GM23338 (cell line): ENCODE measurements at regions not wholly inside any gene's neighbourhood (a gene's known extent, or its start where the extent isn't known, plus 50 kb on each side); places are given as distances from the start of the nearest gene placed in this dataset.

ENCODE experiments used
- ATAC-seq: fragments of 200-7000 bp; cut with Tn5 transposase; 3 replicates; pipeline ENCODE4 v1.9.1; 2020
- DNase-seq: peaks from one replicate; pipeline ENCODE4 v3.0.0-alpha.2; 2015; ENCODE audit warnings: low spot score
- H2AFZ ChIP-seq: fragments of 200-600 bp; sonication (generic); 2 replicates; pipeline ENCODE4 v1.8.0; 2016; ENCODE audit warnings: antibody characterized with exemption, mild to moderate bottlenecking, moderate library complexity
- H3F3A ChIP-seq: fragments of 200-600 bp; sonication (generic); replicated peaks from 2 replicates; pipeline ENCODE4 v1.8.0; 2017; ENCODE audit warnings: antibody characterized with exemption, mixed run types, low read depth
- H3K27ac ChIP-seq: fragments of 200-600 bp; sonication (generic); 2 replicates; pipeline ENCODE4 v1.6.1; 2016; ENCODE audit warnings: low read depth
- H3K27me3 ChIP-seq: fragments of 200-600 bp; sonication (generic); 2 replicates; pipeline ENCODE4 v1.8.0; 2016; ENCODE audit warnings: mild to moderate bottlenecking, mixed run types, moderate library complexity; ENCODE audit not compliant: insufficient read depth
- H3K36me3 ChIP-seq: fragments of 200-600 bp; sonication (generic); 2 replicates; pipeline ENCODE4 v1.8.0; 2016; ENCODE audit warnings: mild to moderate bottlenecking; ENCODE audit not compliant: insufficient read depth
- H3K4me1 ChIP-seq: fragments of 200-600 bp; sonication (generic); 2 replicates; pipeline ENCODE4 v1.8.0; 2016; ENCODE audit warnings: mild to moderate bottlenecking, moderate library complexity; ENCODE audit not compliant: insufficient read depth
- H3K4me2 ChIP-seq: fragments of 200-600 bp; sonication (generic); 2 replicates; pipeline ENCODE4 v1.7.1; 2017; ENCODE audit warnings: mixed run types
- H3K4me3 ChIP-seq: fragments of 200-600 bp; sonication (generic); 2 replicates; pipeline ENCODE4 v1.6.1; 2016; ENCODE audit warnings: mixed run types
- H3K79me2 ChIP-seq: fragments of 200-600 bp; sonication (generic); replicated peaks from 2 replicates; pipeline ENCODE4 v1.8.0; 2017; ENCODE audit warnings: mild to moderate bottlenecking; ENCODE audit not compliant: insufficient read depth
- H3K9me2 ChIP-seq: fragments of 200-600 bp; sonication (generic); 2 replicates; pipeline ENCODE4 v1.8.0; 2017; ENCODE audit not compliant: insufficient read depth
- H4K20me1 ChIP-seq: fragments of 200-600 bp; sonication (generic); replicated peaks from 2 replicates; pipeline ENCODE4 v1.8.0; 2017; ENCODE audit warnings: mild to moderate bottlenecking; ENCODE audit not compliant: insufficient read depth
- H3K27ac Mint-ChIP-seq: 2 replicates; pipeline ENCODE4 v1.8.0; 2020; ENCODE audit warnings: inconsistent platforms, mild to moderate bottlenecking, moderate library complexity, mixed read lengths
- H3K27me3 Mint-ChIP-seq: 3 replicates; pipeline ENCODE4 v1.8.0; 2022; ENCODE audit warnings: low read depth, mild to moderate bottlenecking, moderate library complexity, mixed read lengths, inconsistent platforms; ENCODE audit not compliant: insufficient read depth, poor library complexity
- H3K36me3 Mint-ChIP-seq: 3 replicates; pipeline ENCODE4 v1.8.0; 2021; ENCODE audit warnings: low read depth, mild to moderate bottlenecking, inconsistent platforms, moderate library complexity, mixed read lengths
- H3K4me1 Mint-ChIP-seq: 3 replicates; pipeline ENCODE4 v1.8.0; 2020; ENCODE audit warnings: mild to moderate bottlenecking, inconsistent platforms, mixed read lengths
- H3K4me3 Mint-ChIP-seq: 3 replicates; pipeline ENCODE4 v1.8.0; 2021; ENCODE audit warnings: moderate library complexity, mild to moderate bottlenecking, inconsistent platforms, mixed read lengths
- H3K9me3 Mint-ChIP-seq: 3 replicates; pipeline ENCODE4 v1.8.0; 2020; ENCODE audit warnings: moderate library complexity, mild to moderate bottlenecking, inconsistent platforms, mixed read lengths
- CTCF ChIP-seq, 2 experiments: fragments of 200-600 bp in 1 of 2; sonication (generic) in 1 of 2; conservative IDR thresholded peaks; 2 replicates each; pipeline versions ENCODE4 v1.5.1 to v1.6.1; 2016 to 2017; ENCODE audit warnings: antibody characterized with exemption in 2 of 2, low read depth in 2 of 2, mild to moderate bottlenecking in 2 of 2, moderate library complexity in 1 of 2
- STAT1 ChIP-seq: IDR thresholded peaks from one replicate; pipeline ENCODE4 v1.6.1; 2016; ENCODE audit warnings: antibody characterized with exemption; ENCODE audit not compliant: unreplicated experiment
- ZNF331 ChIP-seq: fragments of 250-450 bp; sonication (Bioruptor Pico); IDR thresholded peaks from 2 replicates; pipeline ENCODE4 v1.5.0; 2020; ENCODE audit warnings: low read depth, mild to moderate bottlenecking, moderate library complexity
- TF ChIP-seq, protein P1 (sequence below): fragments of 250-450 bp; sonication (Bioruptor Pico); IDR thresholded peaks from 2 replicates; pipeline ENCODE4 v1.5.0; 2020; ENCODE audit warnings: mild to moderate bottlenecking, moderate library complexity
- TF ChIP-seq, protein P2 (sequence below): IDR thresholded peaks from 2 replicates; pipeline ENCODE4 v1.6.1; 2016; ENCODE audit warnings: antibody characterized with exemption

DNA sequence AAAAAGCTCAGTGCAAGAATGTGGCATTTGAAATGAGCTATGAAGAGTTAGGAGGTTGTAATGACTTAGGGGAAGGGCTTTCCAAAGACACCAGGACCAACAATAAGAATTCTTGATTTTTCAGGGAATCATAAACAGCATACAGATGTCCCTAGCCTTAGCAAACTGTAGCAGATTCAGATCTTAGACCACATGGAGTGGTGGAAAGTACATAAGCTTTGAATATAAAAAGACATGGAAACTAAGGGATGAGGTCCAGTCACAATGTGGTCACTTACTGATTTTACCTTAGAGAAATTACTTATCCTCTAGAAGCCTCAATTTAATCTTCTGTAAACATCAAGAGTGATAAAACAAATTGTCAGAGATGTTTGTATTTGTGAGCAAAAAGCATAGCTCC, 186.6 kb downstream of the DUSP6 start:
- H4K20me1 ChIP-seq: no peaks in the 10 kb centered on the region
- peaks cover 9% of the 10 kb centered on the region for H3K4me1 Mint-ChIP-seq
- no peaks in the 10 kb centered on the region for H3K79me2 ChIP-seq
- H3K27ac Mint-ChIP-seq: no peak overlapping the region
- no peaks in the 10 kb centered on the region for H3K9me2 ChIP-seq
- no peak overlapping the region for H3K4me2 ChIP-seq
- no peaks in the 10 kb centered on the region for H3K36me3 Mint-ChIP-seq
- H3K27ac ChIP-seq: no peak overlapping the region
- H3K27me3 Mint-ChIP-seq: peaks cover 1% of the 10 kb centered on the region
- H3K4me3 Mint-ChIP-seq: no peak overlapping the region
- TF ChIP-seq STAT1 (no peak), CTCF (conservative IDR thresholded peaks at IDR 0.05; ENCODE audit: low read depth in 2 of 2) (no peak), ZNF331 (CRISPR knock-in tag) (no peak)
- TF ChIP-seq, protein P1, sequence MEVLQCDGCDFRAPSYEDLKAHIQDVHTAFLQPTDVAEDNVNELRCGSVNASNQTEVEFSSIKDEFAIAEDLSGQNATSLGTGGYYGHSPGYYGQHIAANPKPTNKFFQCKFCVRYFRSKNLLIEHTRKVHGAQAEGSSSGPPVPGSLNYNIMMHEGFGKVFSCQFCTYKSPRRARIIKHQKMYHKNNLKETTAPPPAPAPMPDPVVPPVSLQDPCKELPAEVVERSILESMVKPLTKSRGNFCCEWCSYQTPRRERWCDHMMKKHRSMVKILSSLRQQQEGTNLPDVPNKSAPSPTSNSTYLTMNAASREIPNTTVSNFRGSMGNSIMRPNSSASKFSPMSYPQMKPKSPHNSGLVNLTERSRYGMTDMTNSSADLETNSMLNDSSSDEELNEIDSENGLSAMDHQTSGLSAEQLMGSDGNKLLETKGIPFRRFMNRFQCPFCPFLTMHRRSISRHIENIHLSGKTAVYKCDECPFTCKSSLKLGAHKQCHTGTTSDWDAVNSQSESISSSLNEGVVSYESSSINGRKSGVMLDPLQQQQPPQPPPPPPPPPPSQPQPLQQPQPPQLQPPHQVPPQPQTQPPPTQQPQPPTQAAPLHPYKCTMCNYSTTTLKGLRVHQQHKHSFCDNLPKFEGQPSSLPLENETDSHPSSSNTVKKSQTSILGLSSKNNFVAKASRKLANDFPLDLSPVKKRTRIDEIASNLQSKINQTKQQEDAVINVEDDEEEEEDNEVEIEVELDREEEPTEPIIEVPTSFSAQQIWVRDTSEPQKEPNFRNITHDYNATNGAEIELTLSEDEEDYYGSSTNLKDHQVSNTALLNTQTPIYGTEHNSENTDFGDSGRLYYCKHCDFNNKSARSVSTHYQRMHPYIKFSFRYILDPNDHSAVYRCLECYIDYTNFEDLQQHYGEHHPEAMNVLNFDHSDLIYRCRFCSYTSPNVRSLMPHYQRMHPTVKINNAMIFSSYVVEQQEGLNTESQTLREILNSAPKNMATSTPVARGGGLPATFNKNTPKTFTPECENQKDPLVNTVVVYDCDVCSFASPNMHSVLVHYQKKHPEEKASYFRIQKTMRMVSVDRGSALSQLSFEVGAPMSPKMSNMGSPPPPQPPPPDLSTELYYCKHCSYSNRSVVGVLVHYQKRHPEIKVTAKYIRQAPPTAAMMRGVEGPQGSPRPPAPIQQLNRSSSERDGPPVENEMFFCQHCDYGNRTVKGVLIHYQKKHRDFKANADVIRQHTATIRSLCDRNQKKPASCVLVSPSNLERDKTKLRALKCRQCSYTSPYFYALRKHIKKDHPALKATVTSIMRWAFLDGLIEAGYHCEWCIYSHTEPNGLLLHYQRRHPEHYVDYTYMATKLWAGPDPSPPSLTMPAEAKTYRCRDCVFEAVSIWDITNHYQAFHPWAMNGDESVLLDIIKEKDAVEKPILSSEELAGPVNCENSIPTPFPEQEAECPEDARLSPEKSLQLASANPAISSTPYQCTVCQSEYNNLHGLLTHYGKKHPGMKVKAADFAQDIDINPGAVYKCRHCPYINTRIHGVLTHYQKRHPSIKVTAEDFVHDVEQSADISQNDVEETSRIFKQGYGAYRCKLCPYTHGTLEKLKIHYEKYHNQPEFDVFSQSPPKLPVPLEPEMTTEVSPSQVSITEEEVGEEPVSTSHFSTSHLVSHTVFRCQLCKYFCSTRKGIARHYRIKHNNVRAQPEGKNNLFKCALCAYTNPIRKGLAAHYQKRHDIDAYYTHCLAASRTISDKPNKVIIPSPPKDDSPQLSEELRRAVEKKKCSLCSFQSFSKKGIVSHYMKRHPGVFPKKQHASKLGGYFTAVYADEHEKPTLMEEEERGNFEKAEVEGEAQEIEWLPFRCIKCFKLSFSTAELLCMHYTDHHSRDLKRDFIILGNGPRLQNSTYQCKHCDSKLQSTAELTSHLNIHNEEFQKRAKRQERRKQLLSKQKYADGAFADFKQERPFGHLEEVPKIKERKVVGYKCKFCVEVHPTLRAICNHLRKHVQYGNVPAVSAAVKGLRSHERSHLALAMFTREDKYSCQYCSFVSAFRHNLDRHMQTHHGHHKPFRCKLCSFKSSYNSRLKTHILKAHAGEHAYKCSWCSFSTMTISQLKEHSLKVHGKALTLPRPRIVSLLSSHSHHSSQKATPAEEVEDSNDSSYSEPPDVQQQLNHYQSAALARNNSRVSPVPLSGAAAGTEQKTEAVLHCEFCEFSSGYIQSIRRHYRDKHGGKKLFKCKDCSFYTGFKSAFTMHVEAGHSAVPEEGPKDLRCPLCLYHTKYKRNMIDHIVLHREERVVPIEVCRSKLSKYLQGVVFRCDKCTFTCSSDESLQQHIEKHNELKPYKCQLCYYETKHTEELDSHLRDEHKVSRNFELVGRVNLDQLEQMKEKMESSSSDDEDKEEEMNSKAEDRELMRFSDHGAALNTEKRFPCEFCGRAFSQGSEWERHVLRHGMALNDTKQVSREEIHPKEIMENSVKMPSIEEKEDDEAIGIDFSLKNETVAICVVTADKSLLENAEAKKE (CRISPR knock-in tag): no peak
- TF ChIP-seq, protein P2, sequence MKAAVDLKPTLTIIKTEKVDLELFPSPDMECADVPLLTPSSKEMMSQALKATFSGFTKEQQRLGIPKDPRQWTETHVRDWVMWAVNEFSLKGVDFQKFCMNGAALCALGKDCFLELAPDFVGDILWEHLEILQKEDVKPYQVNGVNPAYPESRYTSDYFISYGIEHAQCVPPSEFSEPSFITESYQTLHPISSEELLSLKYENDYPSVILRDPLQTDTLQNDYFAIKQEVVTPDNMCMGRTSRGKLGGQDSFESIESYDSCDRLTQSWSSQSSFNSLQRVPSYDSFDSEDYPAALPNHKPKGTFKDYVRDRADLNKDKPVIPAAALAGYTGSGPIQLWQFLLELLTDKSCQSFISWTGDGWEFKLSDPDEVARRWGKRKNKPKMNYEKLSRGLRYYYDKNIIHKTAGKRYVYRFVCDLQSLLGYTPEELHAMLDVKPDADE: no peak
- ATAC-seq (no peak), DNase-seq (no peak)
- no peaks in the 10 kb centered on the region for H3K36me3 ChIP-seq
- no peaks in the 10 kb centered on the region for H3K9me3 Mint-ChIP-seq
- no peak overlapping the region for H2AFZ ChIP-seq
- peaks cover 34% of the 10 kb centered on the region; the same call in 1 of the 2 replicates for H3K27me3 ChIP-seq
- no peak overlapping the region for H3K4me3 ChIP-seq
- H3F3A ChIP-seq: no peaks in the 10 kb centered on the region
- no peaks in the 10 kb centered on the region; the same call in 1 of the 2 replicates for H3K4me1 ChIP-seq
